Small intestine (tissue), 7 donors: ENCODE measurements at regions not wholly inside any gene's neighbourhood (a gene's known extent, or its start where the extent isn't known, plus 50 kb on each side); places are given as distances from the start of the nearest gene placed in this dataset.
"Not testable (repeated sequence)": the region's sequence is repeated elsewhere in the genome, so short reads cannot be mapped to it uniquely, and the experiment has no call there.

ENCODE experiments used
- DNase-seq, 2 donors: peaks; one replicate each; pipeline versions ENCODE4 v3.0.0 to v3.0.0-alpha.2; 2013
- FAIRE-seq: peaks from 2 replicates; lab custom pipeline; 2012; peaks lifted over from hg19 to GRCh38; lab: Jason Lieb, UNC
- H3K27ac ChIP-seq, 3 donors: one replicate each; pipeline ENCODE4 v1.5.1; 2013; ENCODE audit warnings: low read length in 2 of 3, mild to moderate bottlenecking in 2 of 3, control low read depth in 1 of 3, inconsistent platforms in 1 of 3, low read depth in 1 of 3, moderate library complexity in 1 of 3
- H3K27me3 ChIP-seq, 3 donors: one replicate each; pipeline ENCODE4 v1.6.1; 2013; ENCODE audit warnings: low read length in 3 of 3, inconsistent platforms in 1 of 3; ENCODE audit not compliant: control insufficient read depth in 3 of 3, insufficient read depth in 3 of 3
- H3K36me3 ChIP-seq, 3 donors: one replicate each; pipeline ENCODE4 v1.6.1; 2013; ENCODE audit warnings: low read length in 3 of 3, inconsistent platforms in 1 of 3, low read depth in 1 of 3, mild to moderate bottlenecking in 1 of 3, moderate library complexity in 1 of 3; ENCODE audit not compliant: control insufficient read depth in 3 of 3, insufficient read depth in 2 of 3
- H3K4me1 ChIP-seq, 3 donors: one replicate each; pipeline ENCODE4 v1.6.1; 2013; ENCODE audit warnings: low read length in 2 of 3, inconsistent platforms in 1 of 3, low read depth in 1 of 3, mild to moderate bottlenecking in 1 of 3, moderate library complexity in 1 of 3; ENCODE audit not compliant: control insufficient read depth in 3 of 3, insufficient read depth in 2 of 3
- H3K4me3 ChIP-seq, 3 donors: one replicate each; pipeline ENCODE4 v1.5.1; 2013; ENCODE audit warnings: low read length in 3 of 3, control low read depth in 1 of 3, inconsistent platforms in 1 of 3, low read depth in 1 of 3, mild to moderate bottlenecking in 1 of 3, moderate library complexity in 1 of 3
- H3K9me3 ChIP-seq, 2 donors: one replicate each; pipeline ENCODE4 v1.6.1; 2013; ENCODE audit warnings: low read depth in 1 of 2, low read length in 1 of 2; ENCODE audit not compliant: control insufficient read depth in 2 of 2, insufficient read depth in 1 of 2
- WGBS, 3 donors: extraction: QIAGEN DNeasy Blood & Tissue Kit; methylation state at CpG; one replicate each; pipeline ENCODE4 v1.1.7; 2013; 5-methylcytosine and 5-hydroxymethylcytosine counted together
- donor health status: healthy with polysubstance abuse.
- donor health status: control.
- donor health status: control.
- donor health status: Bipolar disorder and iron deficiency.
- donor health status: healthy.

- Histone ChIP-seq H3K27ac (no peak overlapping the region), H3K9me3 (no peaks in the 10 kb centered on the region), H3K4me1 (no peaks in the 10 kb centered on the region), H3K4me3 (no peak overlapping the region), H3K36me3 (no peaks in the 10 kb centered on the region), H3K27me3 (no peaks in the 10 kb centered on the region)
- WGBS, 3 donors: 62 to 81% (median 81%) methylated on average over 7 of the region's 7 CpGs
- no peak for FAIRE-seq
- no peak for DNase-seq
Observed at GRCh38 chr4:79575709-79576428, 167.8 kb upstream of the GK2 start.

- DNase-seq (no peak), FAIRE-seq (no peak)
- H3K4me3 ChIP-seq: no peak overlapping the region
- WGBS, 3 donors: 55 to 76% (median 70%) methylated on average over 7 of the region's 7 CpGs
- no peaks in the 10 kb centered on the region for H3K9me3 ChIP-seq
- no peaks in the 10 kb centered on the region for H3K27me3 ChIP-seq
- no peaks in the 10 kb centered on the region for H3K36me3 ChIP-seq
- H3K27ac ChIP-seq: no peak overlapping the region
- H3K4me1 ChIP-seq: no peaks in the 10 kb centered on the region
Observed at GRCh38 chr4:79574741-79575451, 166.9 kb upstream of the GK2 start.

- no peak overlapping the region for H3K27ac ChIP-seq
- no peaks in the 10 kb centered on the region for H3K9me3 ChIP-seq
- FAIRE-seq (no peak), DNase-seq (no peak)
- no peak overlapping the region for H3K4me3 ChIP-seq
- no peaks in the 10 kb centered on the region for H3K4me1 ChIP-seq
- no peaks in the 10 kb centered on the region for H3K36me3 ChIP-seq
- H3K27me3 ChIP-seq: no peaks in the 10 kb centered on the region
- 81 to 90% (median 83%) methylated on average over 1 of the region's 1 CpG for WGBS, 3 donors
Observed at GRCh38 chr4:79563219-79563618, 155.2 kb upstream of the GK2 start.

- H3K36me3 ChIP-seq: no peaks in the 10 kb centered on the region
Observed at GRCh38 chr4:79561751-79562150, 153.7 kb upstream of the GK2 start.

GRCh38 chr4:79559398-79559797, 151.4 kb upstream of the GK2 start:
- not testable (repeated sequence) for H3K27me3 ChIP-seq, H3K9me3 ChIP-seq, FAIRE-seq, H3K4me3 ChIP-seq, H3K36me3 ChIP-seq, H3K27ac ChIP-seq, H3K4me1 ChIP-seq, DNase-seq
- WGBS, 3 donors: 69 to 90% (median 76%) methylated on average over 2 of the region's 2 CpGs

More at GRCh38 chr4:79561751-79562150, 153.7 kb upstream of the GK2 start:
- H3K27ac ChIP-seq: no peak overlapping the region
- H3K9me3 ChIP-seq: no peaks in the 10 kb centered on the region
- no peaks in the 10 kb centered on the region for H3K27me3 ChIP-seq
- H3K4me3 ChIP-seq: no peak overlapping the region
- DNase-seq: no peak
- FAIRE-seq: no peak
- H3K4me1 ChIP-seq: no peaks in the 10 kb centered on the region
- 16 to 67% (median 22%) methylated on average over 1 of the region's 1 CpG for WGBS, 3 donors

- DNase-seq (no peak), FAIRE-seq (no peak)
- Histone ChIP-seq H3K27me3 (no peaks in the 10 kb centered on the region), H3K27ac (no peak overlapping the region), H3K9me3 (no peaks in the 10 kb centered on the region), H3K4me1 (no peaks in the 10 kb centered on the region), H3K36me3 (no peaks in the 10 kb centered on the region), H3K4me3 (no peak overlapping the region)
Observed at GRCh38 chr4:79552311-79552710, 144.3 kb upstream of the GK2 start.

- 53 to 74% (median 53%) methylated on average over 5 of the region's 5 CpGs for WGBS, 3 donors
- H3K9me3 ChIP-seq: no peaks in the 10 kb centered on the region
- no peak overlapping the region for H3K4me3 ChIP-seq
- no peaks in the 10 kb centered on the region for H3K27me3 ChIP-seq
- no peak overlapping the region for H3K27ac ChIP-seq
- no peak for DNase-seq
- no peaks in the 10 kb centered on the region for H3K36me3 ChIP-seq
- H3K4me1 ChIP-seq: no peaks in the 10 kb centered on the region
- no peak for FAIRE-seq
Observed at GRCh38 chr4:79551555-79551954, 143.5 kb upstream of the GK2 start.

GRCh38 chr4:79547851-79548250, 139.8 kb upstream of the GK2 start:
- Histone ChIP-seq H3K36me3 (no peaks in the 10 kb centered on the region), H3K27ac (no peak overlapping the region), H3K4me3 (no peak overlapping the region), H3K4me1 (no peaks in the 10 kb centered on the region), H3K27me3 (no peaks in the 10 kb centered on the region), H3K9me3 (no peaks in the 10 kb centered on the region)
- no peak for FAIRE-seq
- DNase-seq: no peak
- WGBS, 3 donors: 59 to 71% (median 65%) methylated on average over 3 of the region's 3 CpGs
